GM23248 (cell line): ENCODE measurements at regions not wholly inside any gene's neighbourhood (a gene's known extent, or its start where the extent isn't known, plus 50 kb on each side); places are given as distances from the start of the nearest gene placed in this dataset.

ENCODE experiments used
- EZH2 ChIP-seq: fragments of 200-600 bp; sonication (generic); IDR thresholded peaks from 2 replicates; pipeline ENCODE4 v1.6.1; 2018; ENCODE audit warnings: antibody characterized with exemption, mild to moderate bottlenecking; ENCODE audit not compliant: insufficient read depth, poor library complexity, severe bottlenecking
- EZH2phosphoT487 ChIP-seq: fragments of 200-600 bp; sonication (generic); IDR thresholded peaks from 2 replicates; pipeline ENCODE4 v1.6.1; 2018; ENCODE audit warnings: antibody characterized with exemption, moderate library complexity, mild to moderate bottlenecking, low read depth; ENCODE audit not compliant: insufficient read depth

DNA sequence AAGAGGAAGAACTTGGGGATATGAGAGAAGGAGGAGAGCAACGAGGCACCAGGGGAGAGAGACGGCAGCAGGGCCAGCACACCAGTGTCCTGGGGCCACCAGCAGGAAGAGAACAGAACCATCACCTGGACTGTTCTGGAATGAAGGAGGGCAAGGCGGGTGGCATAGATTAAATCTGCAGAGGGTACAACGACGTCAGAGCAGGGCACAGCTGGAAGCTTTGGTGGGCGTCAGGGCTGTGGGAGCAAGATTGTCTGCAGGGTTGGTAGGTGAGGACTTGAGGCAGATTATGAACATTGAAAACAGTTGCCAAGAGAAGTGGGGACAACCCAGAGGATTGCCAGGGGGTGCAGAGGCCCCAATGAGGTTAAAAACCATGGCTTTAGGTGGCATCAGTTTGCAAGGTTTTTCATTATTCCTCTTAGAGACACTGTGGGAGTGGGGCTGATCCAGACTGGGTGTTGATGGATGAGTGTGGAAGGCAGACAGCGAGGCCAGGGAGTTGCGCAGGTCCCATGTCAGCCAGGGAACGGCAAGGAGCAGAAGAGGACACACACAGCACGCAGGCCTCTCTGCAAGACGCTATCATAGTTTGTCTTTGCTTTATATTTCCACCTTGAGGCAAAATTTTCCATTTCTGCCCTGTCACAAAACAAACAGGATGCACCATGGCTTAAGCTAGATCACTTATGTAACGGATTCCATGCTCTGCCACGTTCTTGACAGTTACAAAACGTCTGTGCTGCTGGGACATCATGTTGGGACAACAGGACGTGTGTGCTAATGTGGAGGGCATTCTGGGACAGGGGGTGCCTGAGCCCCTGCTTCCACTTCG, 52.5 kb upstream of the LEP start:
- TF ChIP-seq EZH2phosphoT487 (no peak), EZH2 (no peak)
